ENCODE measurements at regions not wholly inside any gene's neighbourhood (a gene's known extent, or its start where the extent isn't known, plus 50 kb on each side); places are given as distances from the start of the nearest gene placed in this dataset.

GRCh38 chr3:144127700-144128099, 156.1 kb downstream of the DIPK2A start:
- no peak overlapping the region for H3K4me3 ChIP-seq (ENCODE audit: low read length)
- no peak overlapping the region for H3K27ac ChIP-seq (ENCODE audit: low read length)
- no peaks in the 10 kb centered on the region for H3K36me3 ChIP-seq (ENCODE audit: control insufficient read depth, insufficient read depth, low read length)
- H3K4me1 ChIP-seq (ENCODE audit: control insufficient read depth, insufficient read depth, low read length) = no peaks in the 10 kb centered on the region
- peaks cover 5% of the 10 kb centered on the region for H3K9me3 ChIP-seq (replicated peaks; ENCODE audit: control insufficient read depth, low read depth, low read length)
- no CpG with 5 or more reads among the region's 2 CpGs for WGBS (ENCODE audit: insufficient coverage)
- H3K27me3 ChIP-seq (ENCODE audit: control insufficient read depth, insufficient read depth, low read length) = no peaks in the 10 kb centered on the region
- no peak for DNase-seq

DNA sequence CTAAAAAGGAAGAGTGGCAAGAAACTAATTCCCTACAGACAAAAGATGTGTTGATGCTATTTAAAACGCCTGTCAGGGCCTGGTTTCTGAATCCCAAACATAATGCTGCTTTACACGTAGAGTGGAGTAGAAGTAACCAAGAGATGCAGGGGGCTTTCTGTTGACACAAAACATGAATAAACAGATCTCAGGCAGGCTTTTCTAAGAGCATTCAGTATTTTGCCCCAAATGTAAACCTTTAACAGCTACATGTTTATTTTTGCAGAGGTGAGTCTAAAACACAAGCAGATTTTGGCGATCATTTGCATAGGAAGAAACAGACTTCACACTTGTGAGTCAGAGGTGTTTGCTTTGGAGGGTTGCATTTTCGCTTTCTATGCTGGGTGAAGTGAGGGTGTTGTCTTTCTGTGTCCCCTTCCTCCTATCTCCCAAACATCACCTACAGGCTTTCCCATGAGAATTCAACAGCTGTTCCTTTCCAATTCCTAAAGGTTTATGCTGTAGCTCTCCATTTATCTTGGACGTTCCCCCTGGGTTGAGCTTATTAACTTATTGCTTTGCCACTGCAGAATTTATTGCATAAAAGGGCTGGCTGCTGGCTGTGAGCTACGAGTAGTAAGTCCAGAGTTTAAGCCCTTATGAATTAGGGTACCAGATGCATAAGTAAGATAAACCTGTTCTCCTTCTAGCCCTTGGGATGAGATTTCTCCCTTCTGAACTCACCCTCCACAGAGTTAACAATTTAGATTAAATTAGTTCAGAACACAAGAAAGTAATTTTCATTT, 156.7 kb downstream of the DIPK2A start:
- H3K27ac ChIP-seq (ENCODE audit: low read length) = no peak overlapping the region
- H3K9me3 ChIP-seq (replicated peaks; ENCODE audit: control insufficient read depth, low read depth, low read length) = peaks cover 5% of the 10 kb centered on the region
- H3K4me3 ChIP-seq (ENCODE audit: low read length) = no peak overlapping the region
- WGBS (ENCODE audit: insufficient coverage) = no CpG with 5 or more reads among the region's 6 CpGs
- no peaks in the 10 kb centered on the region for H3K36me3 ChIP-seq (ENCODE audit: control insufficient read depth, insufficient read depth, low read length)
- no peak for DNase-seq
- no peaks in the 10 kb centered on the region for H3K4me1 ChIP-seq (ENCODE audit: control insufficient read depth, insufficient read depth, low read length)
- H3K27me3 ChIP-seq (ENCODE audit: control insufficient read depth, insufficient read depth, low read length) = no peaks in the 10 kb centered on the region

DNA sequence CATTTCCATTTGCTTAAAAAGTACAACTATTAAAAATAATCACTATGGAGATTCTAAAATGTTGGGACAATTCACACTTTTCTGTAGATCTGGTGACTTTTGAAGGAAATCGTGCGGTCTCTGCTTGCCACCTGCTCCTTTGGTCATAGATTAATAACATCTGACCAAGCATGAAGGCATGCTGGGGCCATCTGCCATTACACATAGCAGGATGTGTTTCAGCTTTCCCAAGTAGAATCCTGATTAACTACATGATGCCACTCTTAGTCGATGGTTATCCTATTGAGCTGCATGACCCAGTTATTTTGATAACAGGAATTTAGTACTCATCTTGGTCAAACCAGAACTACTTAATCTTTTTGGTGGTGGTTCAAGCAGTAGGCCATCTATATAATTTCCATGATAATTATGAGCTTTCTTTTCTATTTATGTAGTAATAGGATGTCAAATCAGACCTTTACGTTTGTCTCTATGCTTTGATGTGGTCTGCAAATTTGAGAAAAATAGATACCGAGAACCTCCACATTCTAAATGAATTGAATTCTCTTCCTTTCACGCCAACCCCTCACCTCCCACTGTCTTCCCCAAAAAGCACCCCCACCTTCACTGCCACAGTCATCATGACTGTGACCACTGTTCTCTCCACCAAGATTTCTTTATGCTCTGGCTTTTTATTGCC, 158.1 kb downstream of the DIPK2A start:
- Histone ChIP-seq H3K4me1 (ENCODE audit: control insufficient read depth, insufficient read depth, low read length) (no peaks in the 10 kb centered on the region), H3K27ac (ENCODE audit: low read length) (no peak overlapping the region), H3K36me3 (ENCODE audit: control insufficient read depth, insufficient read depth, low read length) (no peaks in the 10 kb centered on the region), H3K27me3 (ENCODE audit: control insufficient read depth, insufficient read depth, low read length) (no peaks in the 10 kb centered on the region), H3K9me3 (replicated peaks; ENCODE audit: control insufficient read depth, low read depth, low read length) (peaks cover 5% of the 10 kb centered on the region), H3K4me3 (ENCODE audit: low read length) (no peak overlapping the region)
- WGBS (ENCODE audit: insufficient coverage) = 100% methylated on average over 3 of the region's 6 CpGs
- no peak for DNase-seq

DNA sequence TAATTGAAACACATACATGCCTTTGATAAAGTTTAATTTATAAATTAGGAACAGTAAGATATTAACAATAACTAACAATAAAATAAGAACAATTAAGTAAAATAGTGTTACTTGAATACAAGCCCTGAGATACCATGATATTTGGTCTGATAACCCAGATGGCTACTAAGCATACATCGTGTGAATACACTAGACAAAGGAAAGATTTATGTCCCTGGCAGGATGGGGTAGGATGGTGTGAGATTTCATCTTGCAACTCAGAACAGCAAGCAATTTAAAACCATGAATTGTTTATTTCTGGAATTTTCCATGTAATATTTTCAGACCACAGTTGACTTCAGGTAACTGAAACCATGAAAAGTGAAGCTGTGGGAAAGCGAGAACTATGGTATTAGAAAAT, 169.5 kb downstream of the DIPK2A start:
- Histone ChIP-seq H3K4me1 (ENCODE audit: control insufficient read depth, insufficient read depth, low read length) (peaks cover 6% of the 10 kb centered on the region), H3K27me3 (ENCODE audit: control insufficient read depth, insufficient read depth, low read length) (no peaks in the 10 kb centered on the region), H3K4me3 (ENCODE audit: low read length) (no peak overlapping the region), H3K9me3 (replicated peaks; ENCODE audit: control insufficient read depth, low read depth, low read length) (no peaks in the 10 kb centered on the region), H3K27ac (ENCODE audit: low read length) (no peak overlapping the region), H3K36me3 (ENCODE audit: control insufficient read depth, insufficient read depth, low read length) (no peaks in the 10 kb centered on the region)
- DNase-seq = no peak
- no CpG with 5 or more reads among the region's 2 CpGs for WGBS (ENCODE audit: insufficient coverage)

DNA sequence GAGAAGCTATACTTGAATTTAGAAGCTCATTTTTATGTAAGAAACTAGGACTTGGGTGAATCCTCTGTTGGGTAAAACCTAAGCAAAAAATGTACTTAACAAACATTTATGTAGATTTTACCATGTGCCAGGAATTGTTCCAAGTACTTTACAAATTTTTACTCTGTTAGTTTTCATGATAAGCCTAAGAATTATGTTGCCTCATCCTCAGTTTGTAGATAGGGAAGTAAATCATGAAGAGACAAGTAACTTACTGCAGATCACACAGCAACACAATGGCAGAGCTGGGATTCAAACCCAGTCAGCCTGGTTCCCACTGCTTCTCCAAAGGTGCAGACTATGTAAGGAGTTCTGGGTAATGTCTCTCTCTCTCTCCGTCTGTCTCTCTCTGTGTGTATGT, 169.9 kb downstream of the DIPK2A start:
- Histone ChIP-seq H3K4me3 (ENCODE audit: low read length) (no peak overlapping the region), H3K9me3 (replicated peaks; ENCODE audit: control insufficient read depth, low read depth, low read length) (no peaks in the 10 kb centered on the region), H3K27ac (ENCODE audit: low read length) (no peak overlapping the region), H3K4me1 (ENCODE audit: control insufficient read depth, insufficient read depth, low read length) (peaks cover 6% of the 10 kb centered on the region), H3K27me3 (ENCODE audit: control insufficient read depth, insufficient read depth, low read length) (no peaks in the 10 kb centered on the region), H3K36me3 (ENCODE audit: control insufficient read depth, insufficient read depth, low read length) (no peaks in the 10 kb centered on the region)
- no peak for DNase-seq
- WGBS (ENCODE audit: insufficient coverage) = no CpG with 5 or more reads among the region's 1 CpG

DNA sequence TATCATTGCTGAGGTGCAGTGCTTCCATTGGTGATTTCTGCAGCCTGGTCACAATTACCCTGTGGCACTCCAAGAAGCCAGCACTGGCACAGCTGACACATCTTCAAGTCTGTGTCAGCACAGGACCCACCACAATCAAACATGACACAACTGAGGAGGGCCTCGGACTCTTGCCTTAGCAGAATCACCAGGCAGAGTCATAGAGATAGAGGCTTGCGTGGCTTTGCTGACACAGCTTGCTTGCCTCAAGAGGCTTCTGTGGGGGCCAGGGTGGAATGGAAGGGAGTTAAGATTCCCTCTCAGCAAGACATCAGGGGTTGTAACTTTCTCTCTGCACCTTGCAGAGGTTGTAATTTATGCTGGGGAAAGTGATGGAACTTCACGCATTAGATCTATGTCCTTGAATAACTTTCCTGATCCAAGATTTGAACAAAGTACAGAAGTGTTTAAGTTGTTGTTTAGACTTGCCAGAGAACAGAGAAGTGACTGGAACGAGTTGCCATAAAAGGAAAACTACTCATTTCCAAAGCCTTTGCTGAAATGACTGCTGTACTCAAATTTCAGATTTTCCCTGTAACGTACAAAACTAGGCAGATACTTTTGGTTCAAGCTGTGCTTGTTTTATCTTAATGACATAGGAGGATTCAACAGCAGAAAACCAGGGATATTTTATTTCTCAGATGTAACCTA, 170.7 kb downstream of the DIPK2A start:
- H3K27me3 ChIP-seq (ENCODE audit: control insufficient read depth, insufficient read depth, low read length) = no peaks in the 10 kb centered on the region
- H3K4me1 ChIP-seq (ENCODE audit: control insufficient read depth, insufficient read depth, low read length) = peaks cover 6% of the 10 kb centered on the region
- H3K9me3 ChIP-seq (replicated peaks; ENCODE audit: control insufficient read depth, low read depth, low read length) = no peaks in the 10 kb centered on the region
- no peak overlapping the region for H3K4me3 ChIP-seq (ENCODE audit: low read length)
- H3K27ac ChIP-seq (ENCODE audit: low read length) = no peak overlapping the region
- H3K36me3 ChIP-seq (ENCODE audit: control insufficient read depth, insufficient read depth, low read length) = no peaks in the 10 kb centered on the region
- DNase-seq = peak; percentile 80
- WGBS (ENCODE audit: insufficient coverage) = no CpG with 5 or more reads among the region's 5 CpGs

DNA sequence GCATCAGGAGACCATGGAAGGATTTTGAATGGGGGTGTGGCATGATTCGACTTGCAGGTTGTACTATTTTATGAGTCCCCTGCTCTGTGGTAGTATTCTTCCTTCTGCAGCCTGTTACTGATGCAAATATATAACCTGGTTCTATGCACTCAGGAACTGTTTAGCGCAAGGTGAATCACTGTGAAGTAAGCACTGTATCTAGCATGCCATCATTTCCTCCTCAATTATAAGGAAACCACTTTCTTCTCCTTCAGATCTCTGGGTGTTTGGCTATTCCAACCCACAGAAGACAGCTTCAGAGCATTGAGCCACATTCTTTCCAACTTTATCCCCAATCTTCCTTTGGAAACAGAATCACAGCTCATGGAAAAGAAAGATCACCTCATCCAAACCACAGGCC, 176.7 kb downstream of the DIPK2A start:
- 100% methylated on average over 2 of the region's 2 CpGs for WGBS (ENCODE audit: insufficient coverage)
- DNase-seq = peak; percentile 8
- no peaks in the 10 kb centered on the region for H3K36me3 ChIP-seq (ENCODE audit: control insufficient read depth, insufficient read depth, low read length)

GRCh38 chr3:144151983-144152382, 180.4 kb downstream of the DIPK2A start:
- H3K27ac ChIP-seq (ENCODE audit: low read length) = no peak overlapping the region
- H3K9me3 ChIP-seq (replicated peaks; ENCODE audit: control insufficient read depth, low read depth, low read length) = no peaks in the 10 kb centered on the region
- no peaks in the 10 kb centered on the region for H3K4me1 ChIP-seq (ENCODE audit: control insufficient read depth, insufficient read depth, low read length)
- no peak for DNase-seq
- H3K27me3 ChIP-seq (ENCODE audit: control insufficient read depth, insufficient read depth, low read length) = no peaks in the 10 kb centered on the region
- no peaks in the 10 kb centered on the region for H3K36me3 ChIP-seq (ENCODE audit: control insufficient read depth, insufficient read depth, low read length)
- no CpG with 5 or more reads among the region's 3 CpGs for WGBS (ENCODE audit: insufficient coverage)
- no peak overlapping the region for H3K4me3 ChIP-seq (ENCODE audit: low read length)

More for the DNA sequence above, 176.7 kb downstream of the DIPK2A start:
- no peak overlapping the region for H3K27ac ChIP-seq (ENCODE audit: low read length)
- H3K4me1 ChIP-seq (ENCODE audit: control insufficient read depth, insufficient read depth, low read length) = no peaks in the 10 kb centered on the region
- H3K4me3 ChIP-seq (ENCODE audit: low read length) = no peak overlapping the region
- H3K9me3 ChIP-seq (replicated peaks; ENCODE audit: control insufficient read depth, low read depth, low read length) = no peaks in the 10 kb centered on the region
- no peaks in the 10 kb centered on the region for H3K27me3 ChIP-seq (ENCODE audit: control insufficient read depth, insufficient read depth, low read length)

DNA sequence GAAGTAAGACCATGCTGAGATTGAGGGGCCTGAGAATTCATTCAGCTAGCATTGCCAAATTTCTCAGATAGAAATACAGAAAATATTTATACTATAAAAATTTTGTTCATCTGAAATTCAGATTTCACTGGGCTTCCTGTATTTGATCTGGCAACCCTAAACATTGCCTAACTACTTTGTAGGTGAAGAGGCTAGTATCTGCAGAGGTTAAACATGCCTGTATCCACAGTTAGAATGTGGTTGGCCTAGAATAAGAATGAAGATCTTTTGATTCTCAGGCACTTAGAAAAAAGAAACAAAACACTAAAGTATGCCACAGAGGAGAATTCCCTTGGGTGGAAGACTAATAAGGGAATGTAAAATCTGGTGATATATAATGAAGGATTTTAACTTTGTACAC, 189.0 kb downstream of the DIPK2A start:
- no peaks in the 10 kb centered on the region for H3K36me3 ChIP-seq (ENCODE audit: control insufficient read depth, insufficient read depth, low read length)
- no peaks in the 10 kb centered on the region for H3K9me3 ChIP-seq (replicated peaks; ENCODE audit: control insufficient read depth, low read depth, low read length)
- H3K4me3 ChIP-seq (ENCODE audit: low read length) = no peak overlapping the region
- no peaks in the 10 kb centered on the region for H3K27me3 ChIP-seq (ENCODE audit: control insufficient read depth, insufficient read depth, low read length)
- H3K4me1 ChIP-seq (ENCODE audit: control insufficient read depth, insufficient read depth, low read length) = no peaks in the 10 kb centered on the region
- H3K27ac ChIP-seq (ENCODE audit: low read length) = no peak overlapping the region
- no peak for DNase-seq

GRCh38 chr3:144162042-144162441, 190.4 kb downstream of the DIPK2A start:
- no peaks in the 10 kb centered on the region for H3K27me3 ChIP-seq (ENCODE audit: control insufficient read depth, insufficient read depth, low read length)
- no peaks in the 10 kb centered on the region for H3K36me3 ChIP-seq (ENCODE audit: control insufficient read depth, insufficient read depth, low read length)
- H3K4me1 ChIP-seq (ENCODE audit: control insufficient read depth, insufficient read depth, low read length) = no peaks in the 10 kb centered on the region
- H3K4me3 ChIP-seq (ENCODE audit: low read length) = no peak overlapping the region
- DNase-seq = peak; percentile 24
- WGBS (ENCODE audit: insufficient coverage) = no CpG with 5 or more reads among the region's 1 CpG
- H3K27ac ChIP-seq (ENCODE audit: low read length) = no peak overlapping the region
- H3K9me3 ChIP-seq (replicated peaks; ENCODE audit: control insufficient read depth, low read depth, low read length) = no peaks in the 10 kb centered on the region

All from muscle of leg (tissue), 3 donors.